ENCODE measurements at regions not wholly inside any gene's neighbourhood (a gene's known extent, or its start where the extent isn't known, plus 50 kb on each side); places are given as distances from the start of the nearest gene placed in this dataset.

DNA sequence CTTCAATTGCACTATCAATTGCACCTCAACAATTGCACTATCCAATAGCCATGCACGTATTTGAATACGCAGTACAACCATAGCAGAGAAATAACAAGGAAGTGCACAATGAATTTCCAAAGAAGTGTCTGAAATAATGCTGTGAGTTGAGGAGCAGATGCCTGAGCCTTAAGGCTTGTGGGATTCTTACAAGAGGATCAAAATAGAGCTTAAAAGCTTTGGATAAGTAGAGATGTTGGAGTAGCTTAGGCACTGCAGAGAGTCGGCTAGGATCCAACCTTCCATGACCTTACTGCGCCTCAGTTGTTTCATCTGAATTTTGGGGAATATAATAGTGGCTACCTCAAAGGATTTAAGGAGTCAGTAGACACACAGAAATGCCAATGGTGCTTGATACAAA is 196.1 kb upstream of the FLRT2 start:
- H3K4me1 ChIP-seq = no peaks in the 10 kb centered on the region
- 88 to 91% methylated on average over 3 to 4 of the region's 4 CpGs for WGBS, 2 donors (ENCODE audit: low coverage in 1 of 2)
- no peak for TF ChIP-seq POLR2AphosphoS5 (IDR thresholded peaks at IDR 0.05)
- TF ChIP-seq, protein P1, sequence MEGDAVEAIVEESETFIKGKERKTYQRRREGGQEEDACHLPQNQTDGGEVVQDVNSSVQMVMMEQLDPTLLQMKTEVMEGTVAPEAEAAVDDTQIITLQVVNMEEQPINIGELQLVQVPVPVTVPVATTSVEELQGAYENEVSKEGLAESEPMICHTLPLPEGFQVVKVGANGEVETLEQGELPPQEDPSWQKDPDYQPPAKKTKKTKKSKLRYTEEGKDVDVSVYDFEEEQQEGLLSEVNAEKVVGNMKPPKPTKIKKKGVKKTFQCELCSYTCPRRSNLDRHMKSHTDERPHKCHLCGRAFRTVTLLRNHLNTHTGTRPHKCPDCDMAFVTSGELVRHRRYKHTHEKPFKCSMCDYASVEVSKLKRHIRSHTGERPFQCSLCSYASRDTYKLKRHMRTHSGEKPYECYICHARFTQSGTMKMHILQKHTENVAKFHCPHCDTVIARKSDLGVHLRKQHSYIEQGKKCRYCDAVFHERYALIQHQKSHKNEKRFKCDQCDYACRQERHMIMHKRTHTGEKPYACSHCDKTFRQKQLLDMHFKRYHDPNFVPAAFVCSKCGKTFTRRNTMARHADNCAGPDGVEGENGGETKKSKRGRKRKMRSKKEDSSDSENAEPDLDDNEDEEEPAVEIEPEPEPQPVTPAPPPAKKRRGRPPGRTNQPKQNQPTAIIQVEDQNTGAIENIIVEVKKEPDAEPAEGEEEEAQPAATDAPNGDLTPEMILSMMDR (IDR thresholded peaks at IDR 0.05) = no peak
- TF ChIP-seq EP300 (IDR thresholded peaks at IDR 0.05; ENCODE audit: low read depth) = no peak
- TF ChIP-seq POLR2A (IDR thresholded peaks at IDR 0.05) = no peak
- H3K36me3 ChIP-seq = no peaks in the 10 kb centered on the region
- no peak for DNase-seq
- H3K9me3 ChIP-seq = no peaks in the 10 kb centered on the region
- no peak overlapping the region for H3K27ac ChIP-seq
- no peaks in the 10 kb centered on the region for H3K27me3 ChIP-seq
- intact Hi-C loops (cut with DNase I; ENCODE audit: low total_unique reads) = no loop called here
- in situ Hi-C loops (cut with MboI; ENCODE audit: low pct_ligation_motif_present in 1 of 4, low pct_unique_long_range_greater_than_20kb in 1 of 4, low sequenced_read_pairs in 3 of 4) = no loop called here
- H3K4me3 ChIP-seq = no peak overlapping the region

DNA sequence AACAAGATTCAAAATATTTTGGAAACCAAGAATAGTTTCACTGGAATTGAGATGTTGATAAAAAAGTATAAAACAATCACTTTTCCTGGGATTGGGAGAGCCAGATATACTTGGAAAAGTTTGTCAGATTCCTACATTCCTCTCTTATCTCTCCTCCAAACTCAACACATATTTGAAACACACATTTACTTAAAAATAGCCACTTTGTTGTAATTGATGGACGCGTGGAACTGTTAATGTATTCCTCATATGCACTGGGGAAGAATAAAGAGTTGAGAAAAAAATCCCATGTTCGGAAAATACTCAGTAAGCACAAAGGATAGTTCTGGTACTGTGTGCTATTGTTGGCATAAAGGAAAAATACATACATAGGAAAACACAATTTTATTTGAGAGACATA is 195.6 kb upstream of the FLRT2 start:
- H3K27ac ChIP-seq = no peak overlapping the region
- no peaks in the 10 kb centered on the region for H3K27me3 ChIP-seq
- intact Hi-C loops (cut with DNase I; ENCODE audit: low total_unique reads) (no loop called here), in situ Hi-C loops (cut with MboI; ENCODE audit: low pct_ligation_motif_present in 1 of 4, low pct_unique_long_range_greater_than_20kb in 1 of 4, low sequenced_read_pairs in 3 of 4) (no loop called here)
- no peak for DNase-seq
- no peak for TF ChIP-seq POLR2A (IDR thresholded peaks at IDR 0.05)
- TF ChIP-seq EP300 (IDR thresholded peaks at IDR 0.05; ENCODE audit: low read depth) = no peak
- TF ChIP-seq, protein P1 (IDR thresholded peaks at IDR 0.05) = no peak
- TF ChIP-seq POLR2AphosphoS5 (IDR thresholded peaks at IDR 0.05) = no peak
- H3K36me3 ChIP-seq = no peaks in the 10 kb centered on the region
- WGBS, 2 donors (ENCODE audit: low coverage in 1 of 2) = 77 to 91% methylated on average over 3 of the region's 3 CpGs
- no peaks in the 10 kb centered on the region for H3K4me1 ChIP-seq
- H3K9me3 ChIP-seq = no peaks in the 10 kb centered on the region
- H3K4me3 ChIP-seq = no peak overlapping the region

DNA sequence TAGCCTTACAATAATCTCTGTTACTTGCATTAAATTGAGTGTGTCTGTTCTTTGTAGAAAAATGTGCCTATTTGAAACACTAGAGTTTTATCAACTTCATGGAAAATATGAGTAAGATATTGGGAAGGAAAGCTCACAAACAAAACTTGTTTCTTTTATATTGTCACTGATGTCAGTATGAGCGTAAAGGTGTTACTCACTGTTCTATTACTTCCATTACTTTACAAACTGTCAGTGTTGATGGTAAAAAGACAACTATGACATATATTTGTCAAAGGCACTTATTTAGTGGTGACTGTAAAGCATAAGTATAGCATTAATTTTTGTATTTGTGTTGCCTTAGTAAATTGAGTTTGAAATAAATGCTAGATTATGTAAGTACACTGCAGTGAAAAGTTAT is 193.7 kb upstream of the FLRT2 start:
- Histone ChIP-seq H3K4me1 (no peaks in the 10 kb centered on the region), H3K36me3 (no peaks in the 10 kb centered on the region), H3K4me3 (no peak overlapping the region), H3K9me3 (no peaks in the 10 kb centered on the region), H3K27ac (no peak overlapping the region), H3K27me3 (no peaks in the 10 kb centered on the region)
- intact Hi-C loops (cut with DNase I; ENCODE audit: low total_unique reads) = no loop called here
- no peak for DNase-seq
- in situ Hi-C loops (cut with MboI; ENCODE audit: low pct_ligation_motif_present in 1 of 4, low pct_unique_long_range_greater_than_20kb in 1 of 4, low sequenced_read_pairs in 3 of 4) = no loop called here
- TF ChIP-seq POLR2A (IDR thresholded peaks at IDR 0.05) (no peak), POLR2AphosphoS5 (IDR thresholded peaks at IDR 0.05) (no peak), EP300 (IDR thresholded peaks at IDR 0.05; ENCODE audit: low read depth) (no peak)
- TF ChIP-seq, protein P1 (IDR thresholded peaks at IDR 0.05) = no peak
- WGBS, 2 donors (ENCODE audit: low coverage in 1 of 2) = 79 to 88% methylated on average over 1 of the region's 1 CpG

DNA sequence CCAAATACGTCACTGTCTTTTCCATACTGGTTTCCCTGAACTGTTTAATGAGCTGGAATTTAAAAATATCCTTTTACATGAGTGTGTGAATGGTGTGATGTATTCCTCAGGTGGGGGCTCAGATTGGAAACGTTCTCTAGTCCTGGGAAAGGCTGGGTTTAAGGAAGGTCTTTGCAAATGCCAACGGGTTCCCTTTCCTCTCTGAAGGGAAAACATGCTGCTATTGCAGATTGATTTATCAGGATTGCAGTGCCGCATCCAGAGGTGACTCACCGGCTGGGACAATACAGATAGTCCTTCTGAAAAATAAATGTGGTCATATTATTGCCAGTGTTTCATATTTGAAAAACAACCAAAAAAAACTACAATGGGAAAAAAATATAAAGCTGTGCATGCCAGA is 193.1 kb upstream of the FLRT2 start:
- intact Hi-C loops (cut with DNase I; ENCODE audit: low total_unique reads) (no loop called here), in situ Hi-C loops (cut with MboI; ENCODE audit: low pct_ligation_motif_present in 1 of 4, low pct_unique_long_range_greater_than_20kb in 1 of 4, low sequenced_read_pairs in 3 of 4) (no loop called here)
- H3K27ac ChIP-seq = no peak overlapping the region
- H3K27me3 ChIP-seq = no peaks in the 10 kb centered on the region
- no peak for TF ChIP-seq POLR2AphosphoS5 (IDR thresholded peaks at IDR 0.05)
- TF ChIP-seq EP300 (IDR thresholded peaks at IDR 0.05; ENCODE audit: low read depth) = no peak
- TF ChIP-seq, protein P1 (IDR thresholded peaks at IDR 0.05) = no peak
- no peak for TF ChIP-seq POLR2A (IDR thresholded peaks at IDR 0.05)
- H3K9me3 ChIP-seq = no peaks in the 10 kb centered on the region
- WGBS, 2 donors (ENCODE audit: low coverage in 1 of 2) = 80 to 86% methylated on average over 3 to 5 of the region's 5 CpGs
- no peak for DNase-seq
- no peak overlapping the region for H3K4me3 ChIP-seq
- no peaks in the 10 kb centered on the region for H3K4me1 ChIP-seq
- no peaks in the 10 kb centered on the region for H3K36me3 ChIP-seq

Measured in transverse colon (tissue), 4 donors.